ENCODE measurements at regions not wholly inside any gene's neighbourhood (a gene's known extent, or its start where the extent isn't known, plus 50 kb on each side); places are given as distances from the start of the nearest gene placed in this dataset.

DNA sequence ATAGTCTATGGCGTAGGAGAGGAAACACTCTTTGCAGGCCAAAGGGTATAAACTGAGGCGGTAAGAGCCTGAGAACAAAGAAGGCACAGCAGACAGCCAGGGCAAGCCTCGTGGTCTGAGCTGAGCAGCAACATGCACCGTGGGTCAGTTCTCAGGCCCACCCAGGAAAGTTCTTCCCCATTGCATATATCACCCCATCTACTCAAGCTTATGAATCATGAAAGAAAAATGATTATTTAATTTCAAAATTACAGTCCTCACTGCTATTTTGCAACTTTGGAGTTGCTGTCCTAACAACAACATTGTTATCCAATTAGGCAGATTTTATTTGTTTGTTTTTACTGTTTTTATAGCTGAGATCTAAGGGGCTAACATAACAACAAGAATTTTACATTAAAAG is 54.7 kb upstream of the RIOK3 start:
- peaks cover 5% of the 10 kb centered on the region; the same call in 2 of the 3 replicates for H3K36me3 ChIP-seq (ENCODE audit: control insufficient read depth, insufficient read depth, low read length)
- no peaks in the 10 kb centered on the region for H3K9me1 ChIP-seq (ENCODE audit: control insufficient read depth, insufficient read depth, low read length)
- BruUV-seq (replicated peaks), result no TSS peak
- WGBS (ENCODE audit: insufficient coverage, low coverage, missing lambda C conversion rate), result 57% methylated on average over 4 of the region's 4 CpGs
- intact Hi-C loops (cut with micrococcal nuclease) (no loop called here), in situ Hi-C loops (cut with MboI) (no loop called here)
- POLR2A ChIA-PET, result interaction anchor here (1.1 to 2.2 kb wide), 2 partner anchors 13 to 28 kb away, joined by 3 to 6 read pairs; no protein-coding TSS in a partner anchor
- no peaks in the 10 kb centered on the region for H3K4me1 ChIP-seq (replicated peaks in 1 of 2; ENCODE audit: control insufficient read depth in 2 of 2, insufficient read depth in 2 of 2, low read length in 2 of 2)
- H4K20me1 ChIP-seq (replicated peaks; ENCODE audit: control insufficient read depth, insufficient read depth, low read length), result no peaks in the 10 kb centered on the region
- DNase-seq (ENCODE audit: extremely low read depth in 1 of 4, low spot score in 3 of 4), result no peak
- CTCF ChIA-PET (ENCODE audit: low intra/inter-chr PET ratio), result no interaction called here
- no peak for ATAC-seq
- H3K4me2 ChIP-seq (ENCODE audit: insufficient read depth, low read length), result no peak overlapping the region
- TF ChIP-seq RAD21 (CRISPR knock-in tag; conservative IDR thresholded peaks at IDR 0.05 in 1 of 2, IDR thresholded peaks at IDR 0.05 in 1 of 2) (no peak), ATF7 (IDR thresholded peaks at IDR 0.05) (no peak), ZBTB8A (IDR thresholded peaks at IDR 0.05; ENCODE audit: partially characterized antibody) (no peak), PRMT5 (CRISPR knock-in tag; IDR thresholded peaks at IDR 0.05) (no peak), ELF1 (tag; IDR thresholded peaks at IDR 0.05) (no peak), ZNF282 (CRISPR knock-in tag; IDR thresholded peaks at IDR 0.05) (no peak), CBX1 (IDR thresholded peaks at IDR 0.05; ENCODE audit: low read depth) (no peak), PTBP1 (IDR thresholded peaks at IDR 0.05; ENCODE audit: low read depth, low read length) (no peak), ZBED1 (IDR thresholded peaks at IDR 0.05) (no peak), ZNF584 (CRISPR knock-in tag; IDR thresholded peaks at IDR 0.05; ENCODE audit: low read depth) (no peak)
- TF ChIP-seq, protein P1, sequence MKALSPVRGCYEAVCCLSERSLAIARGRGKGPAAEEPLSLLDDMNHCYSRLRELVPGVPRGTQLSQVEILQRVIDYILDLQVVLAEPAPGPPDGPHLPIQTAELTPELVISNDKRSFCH (CRISPR knock-in tag; IDR thresholded peaks at IDR 0.05), result no peak
- TF ChIP-seq, protein P1 (tag; IDR thresholded peaks at IDR 0.05), result no peak
- TF ChIP-seq, protein P2, sequence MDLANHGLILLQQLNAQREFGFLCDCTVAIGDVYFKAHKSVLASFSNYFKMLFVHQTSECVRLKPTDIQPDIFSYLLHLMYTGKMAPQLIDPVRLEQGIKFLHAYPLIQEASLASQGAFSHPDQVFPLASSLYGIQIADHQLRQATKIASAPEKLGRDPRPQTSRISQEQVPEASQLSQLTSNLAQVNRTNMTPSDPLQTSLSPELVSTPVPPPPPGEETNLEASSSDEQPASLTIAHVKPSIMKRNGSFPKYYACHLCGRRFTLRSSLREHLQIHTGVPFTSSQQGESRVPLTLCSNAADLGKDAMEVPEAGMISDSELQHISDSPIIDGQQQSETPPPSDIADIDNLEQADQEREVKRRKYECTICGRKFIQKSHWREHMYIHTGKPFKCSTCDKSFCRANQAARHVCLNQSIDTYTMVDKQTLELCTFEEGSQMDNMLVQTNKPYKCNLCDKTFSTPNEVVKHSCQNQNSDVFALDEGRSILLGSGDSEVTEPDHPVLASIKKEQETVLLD (IDR thresholded peaks at IDR 0.05), result no peak
- TF ChIP-seq, protein P3, sequence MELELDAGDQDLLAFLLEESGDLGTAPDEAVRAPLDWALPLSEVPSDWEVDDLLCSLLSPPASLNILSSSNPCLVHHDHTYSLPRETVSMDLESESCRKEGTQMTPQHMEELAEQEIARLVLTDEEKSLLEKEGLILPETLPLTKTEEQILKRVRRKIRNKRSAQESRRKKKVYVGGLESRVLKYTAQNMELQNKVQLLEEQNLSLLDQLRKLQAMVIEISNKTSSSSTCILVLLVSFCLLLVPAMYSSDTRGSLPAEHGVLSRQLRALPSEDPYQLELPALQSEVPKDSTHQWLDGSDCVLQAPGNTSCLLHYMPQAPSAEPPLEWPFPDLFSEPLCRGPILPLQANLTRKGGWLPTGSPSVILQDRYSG (tag; conservative IDR thresholded peaks at IDR 0.05; ENCODE audit: low read depth), result no peak
- no peak for FAIRE-seq
- no peaks in the 10 kb centered on the region for H3K9me3 ChIP-seq (replicated peaks; ENCODE audit: control insufficient read depth, insufficient read depth, low read depth, low read length)
- no peaks in the 10 kb centered on the region for H3K79me2 ChIP-seq (ENCODE audit: control insufficient read depth, insufficient read depth, low read length)
- no peaks in the 10 kb centered on the region for H3K27me3 ChIP-seq (ENCODE audit: control insufficient read depth in 2 of 2, insufficient read depth in 2 of 2, low read length in 2 of 2)
- H3K27ac ChIP-seq (ENCODE audit: extremely low read depth, low read depth, low read length), result no peak overlapping the region
- no peak overlapping the region for H2AFZ ChIP-seq (ENCODE audit: low read depth, low read length)
- H3K9ac ChIP-seq (ENCODE audit: insufficient read depth in 1 of 2, low read depth in 2 of 2, low read length in 2 of 2), result no peak overlapping the region
- H3K4me3 ChIP-seq, result no peak overlapping the region

All from K562 (cell line).